ENCODE measurements at regions not wholly inside any gene's neighbourhood (a gene's known extent, or its start where the extent isn't known, plus 50 kb on each side); places are given as distances from the start of the nearest gene placed in this dataset.

- intact Hi-C loops (cut with DNase I; ENCODE audit: low total_unique reads), result no loop called here
- Histone ChIP-seq H3K27me3 (no peaks in the 10 kb centered on the region), H3K4me3 (no peak overlapping the region), H3K27ac (no peak overlapping the region), H3K4me1 (peaks cover 4 to 5% of the 10 kb centered on the region in 2 donors), H3K36me3 (no peaks in the 10 kb centered on the region), H3K9me3 (no peaks in the 10 kb centered on the region)
- DNase-seq (no peak), ATAC-seq (no peak)
- in situ Hi-C loops (cut with MboI; ENCODE audit: low sequenced_read_pairs in 4 of 4), result no loop called here
- no peak for TF ChIP-seq CTCF (IDR thresholded peaks at IDR 0.05 in 4 of 5, conservative IDR thresholded peaks at IDR 0.05 in 1 of 5)
- TF ChIP-seq POLR2A (IDR thresholded peaks at IDR 0.05), result no peak
Measured at GRCh38 chr4:78665216-78665770, 110.9 kb upstream of the BMP2K start.

- DNase-seq, result no peak
- TF ChIP-seq CTCF (IDR thresholded peaks at IDR 0.05 in 4 of 5, conservative IDR thresholded peaks at IDR 0.05 in 1 of 5) (no peak), POLR2A (IDR thresholded peaks at IDR 0.05) (no peak)
- no peaks in the 10 kb centered on the region for H3K36me3 ChIP-seq
- H3K27ac ChIP-seq, result no peak overlapping the region
- H3K9me3 ChIP-seq, result no peaks in the 10 kb centered on the region
- H3K4me1 ChIP-seq, result peaks cover 0 to 5% of the 10 kb centered on the region in 2 donors
- H3K27me3 ChIP-seq, result no peaks in the 10 kb centered on the region
- no peak overlapping the region for H3K4me3 ChIP-seq
- in situ Hi-C loops (cut with MboI; ENCODE audit: low sequenced_read_pairs in 4 of 4), result no loop called here
- no peak for ATAC-seq
- intact Hi-C loops (cut with DNase I; ENCODE audit: low total_unique reads), result no loop called here
Measured at GRCh38 chr4:78666830-78667258, 109.3 kb upstream of the BMP2K start.

- ATAC-seq, result no peak
- H3K27ac ChIP-seq, result peak overlapping the region in 1 of 4 donors; percentile 36
- no peaks in the 10 kb centered on the region for H3K36me3 ChIP-seq
Measured at GRCh38 chr4:78667325-78667724, 108.8 kb upstream of the BMP2K start.

GRCh38 chr4:78667764-78668163 is 108.4 kb upstream of the BMP2K start:
- Histone ChIP-seq H3K4me3 (no peak overlapping the region), H3K4me1 (no peaks in the 10 kb centered on the region), H3K36me3 (no peaks in the 10 kb centered on the region), H3K9me3 (no peaks in the 10 kb centered on the region), H3K27me3 (no peaks in the 10 kb centered on the region), H3K27ac (no peak overlapping the region)
- intact Hi-C loops (cut with DNase I; ENCODE audit: low total_unique reads) (no loop called here), in situ Hi-C loops (cut with MboI; ENCODE audit: low sequenced_read_pairs in 4 of 4) (no loop called here)
- no peak for TF ChIP-seq POLR2A (IDR thresholded peaks at IDR 0.05)
- TF ChIP-seq CTCF (IDR thresholded peaks at IDR 0.05 in 4 of 5, conservative IDR thresholded peaks at IDR 0.05 in 1 of 5), result no peak
- DNase-seq, result no peak
- no peak for ATAC-seq

More at GRCh38 chr4:78667325-78667724, 108.8 kb upstream of the BMP2K start:
- no peak for DNase-seq
- Histone ChIP-seq H3K4me3 (no peak overlapping the region), H3K27me3 (no peaks in the 10 kb centered on the region), H3K4me1 (peaks cover 0 to under 1% of the 10 kb centered on the region in 2 donors), H3K9me3 (no peaks in the 10 kb centered on the region)
- TF ChIP-seq POLR2A (IDR thresholded peaks at IDR 0.05) (no peak), CTCF (IDR thresholded peaks at IDR 0.05 in 4 of 5, conservative IDR thresholded peaks at IDR 0.05 in 1 of 5) (no peak)
- in situ Hi-C loops (cut with MboI; ENCODE audit: low sequenced_read_pairs in 4 of 4) (no loop called here), intact Hi-C loops (cut with DNase I; ENCODE audit: low total_unique reads) (no loop called here)

- TF ChIP-seq CTCF (IDR thresholded peaks at IDR 0.05 in 4 of 5, conservative IDR thresholded peaks at IDR 0.05 in 1 of 5) (no peak), POLR2A (IDR thresholded peaks at IDR 0.05) (no peak)
- ATAC-seq (no peak), DNase-seq (no peak)
- no peaks in the 10 kb centered on the region for H3K27me3 ChIP-seq
- no peak overlapping the region for H3K4me3 ChIP-seq
- H3K9me3 ChIP-seq, result no peaks in the 10 kb centered on the region
- H3K36me3 ChIP-seq, result no peaks in the 10 kb centered on the region
- in situ Hi-C loops (cut with MboI; ENCODE audit: low sequenced_read_pairs in 4 of 4), result no loop called here
- no peaks in the 10 kb centered on the region for H3K4me1 ChIP-seq
- no peak overlapping the region for H3K27ac ChIP-seq
- intact Hi-C loops (cut with DNase I; ENCODE audit: low total_unique reads), result no loop called here
Measured at GRCh38 chr4:78669453-78669852, 106.7 kb upstream of the BMP2K start.
